C4-2B (cell line): ENCODE measurements at regions not wholly inside any gene's neighbourhood (a gene's known extent, or its start where the extent isn't known, plus 50 kb on each side); places are given as distances from the start of the nearest gene placed in this dataset.
"Not testable (repeated sequence)": the region's sequence is repeated elsewhere in the genome, so short reads cannot be mapped to it uniquely, and the experiment has no call there.

Experiments
- ZFX ChIP-seq: fragments of 450-650 bp; IDR thresholded peaks from 2 replicates; pipeline ENCODE4 v1.6.1; 2017
- TF ChIP-seq, protein P1 (sequence below): fragments of 450-650 bp; conservative IDR thresholded peaks from 2 replicates; pipeline ENCODE4 v1.5.1; 2017; ENCODE audit warnings: mild to moderate bottlenecking

DNA sequence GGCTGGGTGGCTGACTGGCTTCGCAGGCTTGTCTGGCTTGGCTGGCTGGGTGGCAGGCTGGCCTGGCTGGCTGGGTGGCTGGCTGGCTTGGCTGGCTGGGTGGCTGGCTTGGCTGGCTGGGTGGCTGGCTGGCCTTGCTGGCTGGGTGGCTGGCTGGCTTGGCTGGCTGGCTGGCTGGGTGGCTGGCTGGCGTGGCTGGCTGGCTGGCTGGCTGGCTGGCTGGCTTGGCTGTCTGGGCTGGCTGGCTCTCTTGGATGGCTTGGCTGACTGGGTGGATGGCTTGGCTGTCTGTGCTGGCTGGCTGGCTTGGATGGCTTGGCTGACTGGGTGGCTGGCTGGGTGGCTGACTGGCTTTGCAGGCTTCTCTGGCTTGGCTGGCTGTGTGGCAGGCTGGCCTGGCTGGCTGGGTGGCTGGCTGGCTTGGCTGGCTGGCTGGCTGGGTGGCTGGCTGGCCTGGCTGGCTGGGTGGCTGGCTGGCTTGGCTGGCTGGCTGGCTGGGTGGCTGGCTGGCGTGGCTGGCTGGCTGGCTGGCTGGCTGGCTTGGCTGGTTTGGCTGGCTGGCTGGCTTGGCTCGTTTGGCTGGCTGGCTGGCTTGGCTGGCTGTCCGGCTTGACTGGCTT lies 2808.1 kb downstream of the RPIA start:
- TF ChIP-seq ZFX, result not testable (repeated sequence)
- TF ChIP-seq, protein P1, sequence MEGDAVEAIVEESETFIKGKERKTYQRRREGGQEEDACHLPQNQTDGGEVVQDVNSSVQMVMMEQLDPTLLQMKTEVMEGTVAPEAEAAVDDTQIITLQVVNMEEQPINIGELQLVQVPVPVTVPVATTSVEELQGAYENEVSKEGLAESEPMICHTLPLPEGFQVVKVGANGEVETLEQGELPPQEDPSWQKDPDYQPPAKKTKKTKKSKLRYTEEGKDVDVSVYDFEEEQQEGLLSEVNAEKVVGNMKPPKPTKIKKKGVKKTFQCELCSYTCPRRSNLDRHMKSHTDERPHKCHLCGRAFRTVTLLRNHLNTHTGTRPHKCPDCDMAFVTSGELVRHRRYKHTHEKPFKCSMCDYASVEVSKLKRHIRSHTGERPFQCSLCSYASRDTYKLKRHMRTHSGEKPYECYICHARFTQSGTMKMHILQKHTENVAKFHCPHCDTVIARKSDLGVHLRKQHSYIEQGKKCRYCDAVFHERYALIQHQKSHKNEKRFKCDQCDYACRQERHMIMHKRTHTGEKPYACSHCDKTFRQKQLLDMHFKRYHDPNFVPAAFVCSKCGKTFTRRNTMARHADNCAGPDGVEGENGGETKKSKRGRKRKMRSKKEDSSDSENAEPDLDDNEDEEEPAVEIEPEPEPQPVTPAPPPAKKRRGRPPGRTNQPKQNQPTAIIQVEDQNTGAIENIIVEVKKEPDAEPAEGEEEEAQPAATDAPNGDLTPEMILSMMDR, result not testable (repeated sequence)
